Lung microvascular endothelial cell (primary cell): ENCODE measurements at regions not wholly inside any gene's neighbourhood (a gene's known extent, or its start where the extent isn't known, plus 50 kb on each side); places are given as distances from the start of the nearest gene placed in this dataset.

Experiments
- DNase-seq, 2 donors: peaks; one replicate each; pipeline versions ENCODE4 v3.0.0 to v3.0.0-alpha.2; 2010; ENCODE audit warnings: low read depth in 2 of 2

GRCh38 chr16:5561800-5562199 is 464.2 kb upstream of the EEF2KMT start:
- DNase-seq, result no peak

GRCh38 chr16:5560084-5560483 is 462.5 kb upstream of the EEF2KMT start:
- no peak for DNase-seq

DNA sequence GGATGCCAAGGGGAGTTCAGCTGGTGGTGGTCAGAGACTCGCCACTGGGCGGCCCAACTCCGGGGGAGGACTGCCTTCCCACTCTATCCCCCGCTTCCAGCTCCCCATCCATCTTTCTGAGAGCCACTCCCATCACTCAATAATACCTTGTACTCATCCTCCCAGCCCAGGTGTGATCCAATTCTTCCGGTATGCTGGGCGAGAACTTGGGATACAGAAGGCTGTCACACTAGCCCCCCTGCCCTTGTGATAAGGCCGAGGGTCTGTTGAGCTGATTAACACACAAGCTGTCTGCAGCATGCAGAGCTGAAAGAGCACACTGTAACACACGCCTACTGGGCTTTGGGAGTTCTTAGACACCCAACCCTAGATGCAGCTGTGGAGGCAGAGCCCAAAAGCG is 460.4 kb upstream of the EEF2KMT start:
- no peak for DNase-seq

- DNase-seq, result no peak
These were observed 459.9 kb upstream of the EEF2KMT start for GRCh38 chr16:5557448-5557847.

- DNase-seq, result no peak
These were observed 458.7 kb upstream of the EEF2KMT start for GRCh38 chr16:5556158-5556810.

- no peak for DNase-seq
These were observed 454.3 kb upstream of the EEF2KMT start for GRCh38 chr16:5551909-5552308.

DNA sequence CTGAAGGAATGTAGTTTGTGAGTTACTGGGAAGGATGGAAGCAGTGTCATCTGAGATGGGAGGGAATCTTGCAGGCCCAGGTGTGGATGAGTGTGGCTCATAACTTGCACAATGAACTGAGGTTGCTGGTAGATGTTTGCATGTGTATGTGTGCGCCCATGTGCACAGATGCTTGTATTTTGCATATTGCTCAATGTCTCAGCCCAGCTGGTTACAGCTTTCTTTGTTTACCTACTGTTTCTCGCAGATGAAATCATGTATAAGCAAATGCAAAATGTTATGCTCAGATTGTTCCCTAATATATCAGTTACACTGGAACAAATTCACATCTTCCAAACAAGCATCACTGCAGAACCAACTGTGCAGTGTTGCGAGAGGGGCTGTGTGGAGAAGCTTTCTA is 452.2 kb upstream of the EEF2KMT start:
- DNase-seq, result no peak

DNA sequence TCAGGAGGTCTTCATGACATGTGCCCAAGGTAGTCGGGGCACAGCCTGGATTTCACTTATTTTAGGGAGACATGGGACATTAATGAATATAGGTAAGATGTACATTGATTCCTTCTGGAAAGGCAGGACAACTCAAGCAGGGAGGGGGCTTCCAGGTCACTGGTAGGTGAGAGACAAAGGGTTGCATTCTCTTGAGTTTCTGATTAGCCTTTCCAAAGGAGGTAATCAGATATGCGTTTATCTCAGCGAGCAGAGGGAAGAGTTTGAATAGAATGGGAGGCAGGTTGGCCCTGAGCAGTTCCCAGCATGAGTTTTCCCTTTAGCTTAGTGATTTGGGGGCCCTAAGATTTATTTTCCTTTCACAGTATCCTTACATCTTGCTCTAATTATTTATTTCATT is 443.8 kb upstream of the EEF2KMT start:
- no peak for DNase-seq

- no peak for DNase-seq
These were observed 439.8 kb upstream of the EEF2KMT start for GRCh38 chr16:5537347-5537746.

- no peak for DNase-seq
These were observed 435.8 kb upstream of the EEF2KMT start for GRCh38 chr16:5533321-5533888.

- no peak for DNase-seq
These were observed 430.2 kb upstream of the EEF2KMT start for GRCh38 chr16:5527817-5528216.

DNA sequence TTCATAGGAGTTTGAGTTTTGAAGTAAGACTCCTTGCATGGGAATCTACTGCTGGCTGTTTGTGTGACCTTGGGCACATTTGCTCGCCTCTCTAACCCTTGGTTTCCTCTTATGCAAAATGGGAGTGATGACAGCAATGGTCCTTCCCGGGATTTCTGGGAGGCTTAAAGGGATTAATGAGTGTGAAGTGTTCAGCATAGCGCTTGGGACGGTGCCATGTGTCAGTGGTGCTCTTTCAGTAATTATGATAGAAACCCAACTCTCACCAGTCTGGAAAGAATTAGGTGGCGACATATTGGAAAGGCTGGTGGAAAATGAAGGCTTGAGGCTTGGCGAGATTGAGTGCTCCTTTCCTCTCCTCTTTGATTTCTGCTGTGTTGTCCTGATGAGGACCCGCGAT is 429.2 kb upstream of the EEF2KMT start:
- no peak for DNase-seq

DNA sequence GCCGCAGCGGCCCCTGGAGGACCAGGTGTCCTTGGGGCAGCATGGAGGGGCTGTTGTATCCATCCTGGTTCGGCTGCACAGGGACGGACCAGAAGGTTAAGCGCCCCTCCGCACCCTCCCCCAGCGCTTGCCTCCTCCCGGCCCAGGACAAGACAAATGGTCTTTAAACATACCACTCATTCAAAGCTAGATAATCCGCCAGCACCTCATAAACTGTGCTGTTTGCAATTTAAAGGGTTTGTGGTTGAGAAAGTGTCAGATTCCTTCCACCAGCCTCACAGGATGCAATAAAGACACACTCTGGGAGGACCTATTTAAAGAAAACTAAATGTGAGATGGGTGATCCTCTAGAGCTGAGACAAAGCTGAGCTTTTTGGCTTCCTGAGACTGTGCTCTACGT is 426.2 kb upstream of the EEF2KMT start:
- DNase-seq, result no peak

GRCh38 chr16:5516115-5516514 is 418.5 kb upstream of the EEF2KMT start:
- DNase-seq, result no peak

DNA sequence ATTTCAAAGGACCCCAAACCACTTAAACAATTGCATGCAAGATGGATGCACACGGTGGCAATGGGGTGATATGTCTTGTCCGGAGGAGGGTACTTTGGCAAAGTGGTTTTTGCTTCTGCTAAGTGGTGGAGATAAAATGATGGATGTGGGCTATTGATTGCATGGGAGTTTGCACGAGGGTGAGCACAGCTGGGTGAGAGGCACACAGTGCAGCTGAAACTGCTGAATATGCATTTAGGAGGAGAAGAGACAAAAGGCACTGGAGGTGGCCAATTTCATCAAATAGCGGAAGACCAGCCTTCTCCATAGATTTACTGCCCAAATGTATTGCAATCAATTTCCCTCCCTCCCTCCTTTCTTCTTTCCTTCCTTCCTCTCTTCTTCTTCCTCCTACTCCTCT is 414.4 kb upstream of the EEF2KMT start:
- no peak for DNase-seq

DNA sequence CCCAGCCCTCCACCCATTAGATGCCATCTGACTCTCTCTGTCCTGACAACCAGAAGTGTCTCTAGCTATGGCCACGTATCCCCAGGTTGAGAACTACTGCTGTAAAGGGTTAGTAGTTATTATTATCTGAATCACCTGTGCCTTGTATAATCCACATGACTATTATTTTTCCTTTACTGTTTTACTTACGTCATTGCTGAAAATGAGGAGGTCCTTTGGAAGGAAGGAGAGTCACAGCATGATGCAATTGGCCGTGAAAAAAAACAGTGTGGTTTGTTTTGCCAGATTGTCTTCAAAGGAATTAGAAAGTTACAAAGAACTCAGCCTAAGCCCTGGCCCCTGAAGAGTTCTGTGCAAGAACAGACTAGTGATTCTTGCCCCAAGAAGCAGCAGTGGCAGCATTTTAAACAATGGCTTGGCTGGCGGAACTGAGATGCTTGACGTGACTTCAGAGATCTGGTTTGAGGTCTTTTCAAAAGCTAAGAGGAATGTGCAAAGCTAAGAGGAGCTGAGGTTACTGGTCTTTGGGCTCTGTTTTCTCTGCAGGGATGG is 413.3 kb upstream of the EEF2KMT start:
- no peak for DNase-seq

- no peak for DNase-seq
These were observed 412.2 kb upstream of the EEF2KMT start for GRCh38 chr16:5509794-5510193.

DNA sequence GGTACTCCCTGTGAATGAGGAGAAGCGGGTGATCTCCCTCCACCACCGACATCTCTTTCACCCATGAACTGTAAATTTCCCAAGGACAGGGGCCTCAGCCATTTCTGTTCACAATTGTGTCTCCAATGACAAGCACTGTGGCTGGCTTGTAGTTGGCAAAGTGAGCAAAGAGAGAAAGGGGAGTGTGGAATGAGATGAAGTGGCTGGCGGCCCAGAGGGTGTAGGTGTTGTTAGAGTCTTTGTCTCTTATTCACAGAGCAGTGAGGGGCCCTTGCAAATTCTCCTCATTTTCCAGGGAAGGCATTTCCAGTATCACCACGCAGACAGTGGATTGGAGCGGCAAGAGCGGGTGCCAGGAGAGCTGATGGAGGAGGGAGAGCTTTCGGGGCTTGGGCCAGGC is 411.7 kb upstream of the EEF2KMT start:
- DNase-seq, result no peak

- DNase-seq, result no peak
These were observed 410.8 kb upstream of the EEF2KMT start for GRCh38 chr16:5508371-5508770.

DNA sequence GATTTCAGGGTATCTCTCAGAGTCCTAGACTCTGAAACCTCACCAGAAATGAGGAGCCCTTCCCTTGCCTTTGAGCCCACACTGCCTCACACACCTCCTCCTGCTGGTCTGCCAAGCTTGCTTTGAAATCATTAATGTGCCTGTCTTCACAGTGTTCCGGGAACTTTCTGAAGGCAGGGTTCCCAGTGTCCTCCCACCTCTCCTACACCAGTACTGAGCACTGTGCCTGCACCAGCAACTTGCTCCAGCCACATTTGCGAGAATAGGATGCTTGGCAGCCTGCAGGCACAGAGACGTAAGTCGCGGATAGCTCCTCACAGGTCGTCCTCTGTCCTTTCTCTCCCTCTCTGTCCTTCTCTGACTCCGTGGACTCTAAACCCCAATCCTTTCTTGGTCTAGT is 408.4 kb upstream of the EEF2KMT start:
- no peak for DNase-seq

DNA sequence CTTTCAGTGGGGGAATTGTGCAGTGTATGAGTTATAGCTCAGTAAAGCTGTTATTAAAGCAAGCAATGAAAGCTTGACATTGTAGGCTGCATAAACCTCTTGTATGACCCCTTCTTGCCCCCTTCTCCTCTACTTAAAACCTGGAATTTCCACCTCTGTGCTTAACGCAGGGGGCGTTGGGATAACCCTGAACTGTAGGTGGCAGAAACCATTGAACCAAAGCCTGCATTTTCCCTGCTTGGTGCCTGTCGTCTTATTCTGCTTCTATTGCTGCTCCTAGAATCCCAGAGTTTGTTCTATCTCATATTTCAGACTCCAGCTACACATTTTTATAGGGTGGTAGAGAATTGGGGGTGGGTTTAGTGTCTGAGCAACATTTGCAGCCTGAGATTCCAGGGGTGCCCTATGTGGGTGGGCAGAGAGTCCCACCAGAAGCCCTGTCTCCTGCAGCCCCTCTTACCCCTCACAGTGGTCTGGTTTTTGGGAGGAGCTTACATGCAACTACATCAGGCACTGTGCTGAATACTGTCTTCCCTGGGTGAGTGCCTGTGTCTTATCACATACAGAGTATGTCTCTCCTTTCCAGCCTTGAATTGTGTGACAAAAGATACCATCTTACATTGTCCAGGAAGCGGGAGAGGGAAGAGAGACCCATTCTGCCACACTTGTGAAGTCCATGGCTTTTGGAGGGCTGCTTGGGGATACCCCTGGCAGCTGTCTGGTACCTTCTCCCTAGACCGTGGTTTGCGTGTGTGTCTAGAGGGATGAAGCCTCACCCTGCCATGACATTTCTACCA is 407.7 kb upstream of the EEF2KMT start:
- DNase-seq, result no peak

- no peak for DNase-seq
These were observed 406.6 kb upstream of the EEF2KMT start for GRCh38 chr16:5504064-5504781.
